NT2/D1 (cell line): ENCODE measurements at regions not wholly inside any gene's neighbourhood (a gene's known extent, or its start where the extent isn't known, plus 50 kb on each side); places are given as distances from the start of the nearest gene placed in this dataset.
"Not testable (repeated sequence)": the region's sequence is repeated elsewhere in the genome, so short reads cannot be mapped to it uniquely, and the experiment has no call there.

Experiments used
- DNase-seq: peaks from one replicate; pipeline ENCODE4 v3.0.0-alpha.2; 2011; ENCODE audit warnings: low read depth, low spot score
- H3K27me3 ChIP-seq: 2 replicates; pipeline ENCODE4 v1.6.0; 2011; ENCODE audit warnings: mild to moderate bottlenecking; ENCODE audit not compliant: insufficient read length, insufficient read depth
- H3K36me3 ChIP-seq: 2 replicates; pipeline ENCODE4 v1.6.1; 2011; ENCODE audit warnings: mild to moderate bottlenecking, low read length, mixed read lengths; ENCODE audit not compliant: insufficient read depth, insufficient read length
- H3K4me1 ChIP-seq: 2 replicates; pipeline ENCODE4 v1.5.1; 2011; ENCODE audit not compliant: insufficient read depth, insufficient read length
- H3K4me3 ChIP-seq: 2 replicates; pipeline ENCODE4 v1.5.1; 2011; ENCODE audit warnings: low read depth; ENCODE audit not compliant: insufficient read length
- H3K9ac ChIP-seq: 2 replicates; pipeline ENCODE4 v1.6.0; 2011; ENCODE audit warnings: low read depth; ENCODE audit not compliant: insufficient read length
- H3K9me3 ChIP-seq: 2 replicates; pipeline ENCODE4 v1.5.1; 2011; ENCODE audit warnings: mild to moderate bottlenecking, low read length; ENCODE audit not compliant: insufficient read depth
- SUZ12 ChIP-seq: IDR thresholded peaks from 2 replicates; pipeline ENCODE4 v1.6.1; 2011; ENCODE audit not compliant: insufficient read length, insufficient read depth; ENCODE audit errors: extremely low read depth
- YY1 ChIP-seq: IDR thresholded peaks from 2 replicates; pipeline ENCODE4 v1.6.1; 2011; ENCODE audit not compliant: insufficient read length, insufficient read depth
- ZNF274 ChIP-seq: IDR thresholded peaks from 2 replicates; pipeline ENCODE4 v1.6.1; 2011; ENCODE audit warnings: mild to moderate bottlenecking, low read depth, low read length

- H3K9me3 ChIP-seq: 0 out of 2 replicates have a peak, but pooled peaks cover 6% of the 10 kb centered on the region
- no peaks in the 10 kb centered on the region for H3K27me3 ChIP-seq
- H3K36me3 ChIP-seq: no peaks in the 10 kb centered on the region
- no peak overlapping the region for H3K9ac ChIP-seq
- DNase-seq: no peak
- no peaks in the 10 kb centered on the region for H3K4me1 ChIP-seq
- no peak for TF ChIP-seq YY1
- no peak overlapping the region for H3K4me3 ChIP-seq
Observed at GRCh38 chr12:113713156-113713555, 241.5 kb upstream of the LHX5 start.

GRCh38 chr12:113712481-113712880 lies 240.8 kb upstream of the LHX5 start:
- no peak overlapping the region for H3K9ac ChIP-seq
- no peak overlapping the region for H3K4me3 ChIP-seq
- H3K27me3 ChIP-seq: no peaks in the 10 kb centered on the region
- H3K9me3 ChIP-seq: 0 out of 2 replicates have a peak, but pooled peaks cover 6% of the 10 kb centered on the region
- TF ChIP-seq ZNF274 (no peak), SUZ12 (no peak), YY1 (no peak)
- H3K36me3 ChIP-seq: no peaks in the 10 kb centered on the region
- no peaks in the 10 kb centered on the region for H3K4me1 ChIP-seq
- no peak for DNase-seq

GRCh38 chr12:113710216-113710615 lies 238.5 kb upstream of the LHX5 start:
- no peak for TF ChIP-seq ZNF274
- no peak for TF ChIP-seq SUZ12
- no peak for TF ChIP-seq YY1

GRCh38 chr12:113709456-113709855 lies 237.8 kb upstream of the LHX5 start:
- H3K4me3 ChIP-seq: no peak overlapping the region
- no peak for TF ChIP-seq ZNF274
- DNase-seq: no peak

More at GRCh38 chr12:113710216-113710615, 238.5 kb upstream of the LHX5 start:
- 0 out of 2 replicates have a peak, but pooled peaks cover 6% of the 10 kb centered on the region for H3K9me3 ChIP-seq
- H3K4me1 ChIP-seq: no peaks in the 10 kb centered on the region
- no peak for DNase-seq
- H3K4me3 ChIP-seq: no peak overlapping the region
- no peaks in the 10 kb centered on the region for H3K36me3 ChIP-seq
- H3K27me3 ChIP-seq: no peaks in the 10 kb centered on the region
- H3K9ac ChIP-seq: no peak overlapping the region

GRCh38 chr12:113702836-113703235 lies 231.2 kb upstream of the LHX5 start:
- Histone ChIP-seq H3K27me3 (peaks cover 19% of the 10 kb centered on the region), H3K36me3 (no peaks in the 10 kb centered on the region), H3K9ac (no peak overlapping the region), H3K4me1 (peaks cover 4% of the 10 kb centered on the region), H3K9me3 (no peaks in the 10 kb centered on the region), H3K4me3 (no peak overlapping the region)
- DNase-seq: no peak
- no peak for TF ChIP-seq YY1
- TF ChIP-seq SUZ12: no peak
- TF ChIP-seq ZNF274: no peak

More at GRCh38 chr12:113709456-113709855, 237.8 kb upstream of the LHX5 start:
- Histone ChIP-seq H3K36me3 (no peaks in the 10 kb centered on the region), H3K9ac (no peak overlapping the region), H3K9me3 (0 out of 2 replicates have a peak, but pooled peaks cover 6% of the 10 kb centered on the region), H3K27me3 (no peaks in the 10 kb centered on the region), H3K4me1 (no peaks in the 10 kb centered on the region)

GRCh38 chr12:113702276-113702675 lies 230.6 kb upstream of the LHX5 start:
- Histone ChIP-seq H3K27me3 (peaks cover 19% of the 10 kb centered on the region), H3K36me3 (no peaks in the 10 kb centered on the region), H3K4me1 (peaks cover 5% of the 10 kb centered on the region), H3K9me3 (no peaks in the 10 kb centered on the region), H3K4me3 (no peak overlapping the region), H3K9ac (no peak overlapping the region)
- TF ChIP-seq SUZ12 (no peak), YY1 (no peak), ZNF274 (no peak)
- DNase-seq: no peak

- Histone ChIP-seq H3K4me3 (no peak overlapping the region), H3K36me3 (no peaks in the 10 kb centered on the region), H3K9ac (no peak overlapping the region), H3K9me3 (no peaks in the 10 kb centered on the region), H3K27me3 (peaks cover 19% of the 10 kb centered on the region), H3K4me1 (peaks cover 7% of the 10 kb centered on the region)
- DNase-seq: peak; percentile 54
- no peak for TF ChIP-seq YY1
Observed at GRCh38 chr12:113700943-113701342, 229.3 kb upstream of the LHX5 start.

GRCh38 chr12:113699984-113700383 lies 228.3 kb upstream of the LHX5 start:
- not testable (repeated sequence) for DNase-seq, H3K36me3 ChIP-seq, H3K4me1 ChIP-seq, H3K9ac ChIP-seq, H3K9me3 ChIP-seq, H3K4me3 ChIP-seq
- peaks cover 19% of the 10 kb centered on the region for H3K27me3 ChIP-seq
